Activated T-cell treated with anti-CD3 and anti-CD28 coated beads for 24 hours (primary cell): ENCODE measurements at regions not wholly inside any gene's neighbourhood (a gene's known extent, or its start where the extent isn't known, plus 50 kb on each side); places are given as distances from the start of the nearest gene placed in this dataset.
"Not testable (repeated sequence)": the region's sequence is repeated elsewhere in the genome, so short reads cannot be mapped to it uniquely, and the experiment has no call there.

ENCODE experiments used
- DNase-seq: peaks from one replicate; pipeline ENCODE4 v3.0.0-alpha.2; 2020; ENCODE audit warnings: low read depth

GRCh38 chr16:58815181-58815888, 81.2 kb upstream of the GOT2 start:
- DNase-seq, result no peak

- peak; percentile 12 for DNase-seq
Observed at GRCh38 chr16:58814348-58814801, 80.3 kb upstream of the GOT2 start.

- DNase-seq, result no peak
Observed at GRCh38 chr16:58809213-58809612, 75.1 kb upstream of the GOT2 start.

GRCh38 chr16:58807276-58807675, 73.2 kb upstream of the GOT2 start:
- no peak for DNase-seq

GRCh38 chr16:58801838-58802237, 67.7 kb upstream of the GOT2 start:
- no peak for DNase-seq

- no peak for DNase-seq
Observed at GRCh38 chr16:58797137-58797801, 63.2 kb upstream of the GOT2 start.

GRCh38 chr16:58793366-58793765, 59.2 kb upstream of the GOT2 start:
- DNase-seq, result no peak

GRCh38 chr16:58792188-58792587, 58.1 kb upstream of the GOT2 start:
- no peak for DNase-seq

GRCh38 chr16:58790816-58791557, 56.9 kb upstream of the GOT2 start:
- DNase-seq, result not testable (repeated sequence)

- no peak for DNase-seq
Observed at GRCh38 chr16:58789351-58789750, 55.2 kb upstream of the GOT2 start.
